MM.1S (cell line): ENCODE measurements at regions not wholly inside any gene's neighbourhood (a gene's known extent, or its start where the extent isn't known, plus 50 kb on each side); places are given as distances from the start of the nearest gene placed in this dataset.
A peak's percentile ranks its signal among the peaks of the same experiment; 100 is the strongest.

Experiments used
- DNase-seq: peaks from one replicate; pipeline ENCODE4 v3.0.0-alpha.2; 2015
- H2AFZ ChIP-seq: fragments of 300-600 bp; sonication (generic); 2 replicates; pipeline ENCODE4 v1.6.0; 2016; ENCODE audit warnings: antibody characterized with exemption, low read length
- H3F3A ChIP-seq: fragments of 300-600 bp; sonication (generic); 2 replicates; pipeline ENCODE4 v1.6.1; 2016; ENCODE audit warnings: mild to moderate bottlenecking, antibody characterized with exemption, low read length, moderate library complexity, mixed read lengths; ENCODE audit not compliant: insufficient read depth
- H3K27ac ChIP-seq: fragments of 300-600 bp; sonication (generic); 2 replicates; pipeline ENCODE4 v1.5.1; 2016; ENCODE audit warnings: mild to moderate bottlenecking, low read length
- H3K27me3 ChIP-seq: fragments of 300-600 bp; sonication (generic); replicated peaks from 2 replicates; pipeline ENCODE4 v1.6.0; 2016; ENCODE audit warnings: low read length; ENCODE audit not compliant: insufficient read depth
- H3K36me3 ChIP-seq: fragments of 300-600 bp; sonication (generic); replicated peaks from 2 replicates; pipeline ENCODE4 v1.6.1; 2016; ENCODE audit warnings: mild to moderate bottlenecking, low read length, mixed read lengths; ENCODE audit not compliant: insufficient read depth
- H3K4me1 ChIP-seq: fragments of 300-600 bp; sonication (generic); 2 replicates; pipeline ENCODE4 v1.6.1; 2016; ENCODE audit warnings: low read length, mixed read lengths
- H3K4me2 ChIP-seq: fragments of 300-600 bp; sonication (generic); 2 replicates; pipeline ENCODE4 v1.6.0; 2016; ENCODE audit warnings: low read depth, low read length
- H3K4me3 ChIP-seq: fragments of 300-600 bp; sonication (generic); 2 replicates; pipeline ENCODE4 v1.5.1; 2016; ENCODE audit warnings: low read length, mixed read lengths
- H3K79me2 ChIP-seq: fragments of 300-600 bp; sonication (generic); 2 replicates; pipeline ENCODE4 v1.6.1; 2016; ENCODE audit warnings: mixed run types, low read length, mixed read lengths
- H3K9ac ChIP-seq: fragments of 300-600 bp; sonication (generic); 2 replicates; pipeline ENCODE4 v1.6.1; 2016; ENCODE audit warnings: low read length, mixed read lengths
- H3K9me2 ChIP-seq: fragments of 300-600 bp; sonication (generic); replicated peaks from 2 replicates; pipeline ENCODE4 v1.6.1; 2016; ENCODE audit warnings: mild to moderate bottlenecking, low read length, mixed read lengths; ENCODE audit not compliant: insufficient read depth
- H3K9me3 ChIP-seq: fragments of 300-600 bp; sonication (generic); replicated peaks from 2 replicates; pipeline ENCODE4 v1.6.1; 2016; ENCODE audit warnings: mild to moderate bottlenecking, low read length, mixed read lengths; ENCODE audit not compliant: insufficient read depth
- H4K20me1 ChIP-seq: fragments of 300-600 bp; sonication (generic); 2 replicates; pipeline ENCODE4 v1.6.1; 2016; ENCODE audit warnings: mild to moderate bottlenecking, low read length, moderate library complexity, mixed read lengths; ENCODE audit not compliant: insufficient read depth
- EZH2 ChIP-seq: fragments of 300-600 bp; sonication (generic); optimal IDR thresholded peaks from 2 replicates; pipeline ENCODE3; 2017; ENCODE audit warnings: low read depth, mild to moderate bottlenecking, antibody characterized with exemption, low read length, mixed read lengths
- EZH2phosphoT487 ChIP-seq: fragments of 300-600 bp; sonication (generic); IDR thresholded peaks from 2 replicates; pipeline ENCODE4 v1.6.1; 2018; ENCODE audit warnings: antibody characterized with exemption, low read length
- TF ChIP-seq, protein P1 (sequence below): fragments of 300-600 bp; sonication (generic); IDR thresholded peaks from 2 replicates; pipeline ENCODE4 v1.5.1; 2016; ENCODE audit warnings: antibody characterized with exemption, low read length, mixed read lengths

DNA sequence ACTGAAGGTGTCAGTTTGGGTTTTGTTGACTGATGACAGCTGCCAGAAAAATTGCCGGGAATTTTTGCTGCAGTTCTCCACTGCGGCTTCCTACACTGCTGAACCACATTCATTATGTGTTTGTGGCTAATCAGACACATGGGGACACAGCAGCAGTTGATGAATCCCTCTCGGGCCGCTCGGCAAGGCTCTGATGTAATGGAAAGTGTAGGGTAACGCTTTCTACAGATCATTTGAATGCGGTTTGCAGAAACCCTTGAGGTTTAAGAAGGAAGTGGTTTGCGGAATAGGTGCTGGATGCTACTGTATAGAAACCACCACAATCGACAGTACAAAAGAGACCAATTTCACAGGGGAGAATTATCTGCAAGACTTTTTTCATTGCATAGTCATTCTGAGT lies 138.7 kb upstream of the SASH1 start:
- H3K9me3 ChIP-seq, result no peaks in the 10 kb centered on the region
- peaks cover 81% of the 10 kb centered on the region for H3K27me3 ChIP-seq
- no peak overlapping the region for H2AFZ ChIP-seq
- 0 out of 2 replicates have a peak, but pooled peaks cover 3% of the 10 kb centered on the region for H3K4me1 ChIP-seq
- H3K4me2 ChIP-seq, result no peak overlapping the region
- H3K36me3 ChIP-seq, result no peaks in the 10 kb centered on the region
- no peak overlapping the region for H3K27ac ChIP-seq
- peak; percentile 86 for DNase-seq
- no peaks in the 10 kb centered on the region for H3K9me2 ChIP-seq
- H3F3A ChIP-seq, result no peaks in the 10 kb centered on the region
- H4K20me1 ChIP-seq, result no peaks in the 10 kb centered on the region
- H3K79me2 ChIP-seq, result no peaks in the 10 kb centered on the region
- TF ChIP-seq, protein P1, sequence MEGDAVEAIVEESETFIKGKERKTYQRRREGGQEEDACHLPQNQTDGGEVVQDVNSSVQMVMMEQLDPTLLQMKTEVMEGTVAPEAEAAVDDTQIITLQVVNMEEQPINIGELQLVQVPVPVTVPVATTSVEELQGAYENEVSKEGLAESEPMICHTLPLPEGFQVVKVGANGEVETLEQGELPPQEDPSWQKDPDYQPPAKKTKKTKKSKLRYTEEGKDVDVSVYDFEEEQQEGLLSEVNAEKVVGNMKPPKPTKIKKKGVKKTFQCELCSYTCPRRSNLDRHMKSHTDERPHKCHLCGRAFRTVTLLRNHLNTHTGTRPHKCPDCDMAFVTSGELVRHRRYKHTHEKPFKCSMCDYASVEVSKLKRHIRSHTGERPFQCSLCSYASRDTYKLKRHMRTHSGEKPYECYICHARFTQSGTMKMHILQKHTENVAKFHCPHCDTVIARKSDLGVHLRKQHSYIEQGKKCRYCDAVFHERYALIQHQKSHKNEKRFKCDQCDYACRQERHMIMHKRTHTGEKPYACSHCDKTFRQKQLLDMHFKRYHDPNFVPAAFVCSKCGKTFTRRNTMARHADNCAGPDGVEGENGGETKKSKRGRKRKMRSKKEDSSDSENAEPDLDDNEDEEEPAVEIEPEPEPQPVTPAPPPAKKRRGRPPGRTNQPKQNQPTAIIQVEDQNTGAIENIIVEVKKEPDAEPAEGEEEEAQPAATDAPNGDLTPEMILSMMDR, result no peak
- TF ChIP-seq EZH2phosphoT487 (no peak), EZH2 (no peak)
- no peak overlapping the region for H3K9ac ChIP-seq
- H3K4me3 ChIP-seq, result no peak overlapping the region

DNA sequence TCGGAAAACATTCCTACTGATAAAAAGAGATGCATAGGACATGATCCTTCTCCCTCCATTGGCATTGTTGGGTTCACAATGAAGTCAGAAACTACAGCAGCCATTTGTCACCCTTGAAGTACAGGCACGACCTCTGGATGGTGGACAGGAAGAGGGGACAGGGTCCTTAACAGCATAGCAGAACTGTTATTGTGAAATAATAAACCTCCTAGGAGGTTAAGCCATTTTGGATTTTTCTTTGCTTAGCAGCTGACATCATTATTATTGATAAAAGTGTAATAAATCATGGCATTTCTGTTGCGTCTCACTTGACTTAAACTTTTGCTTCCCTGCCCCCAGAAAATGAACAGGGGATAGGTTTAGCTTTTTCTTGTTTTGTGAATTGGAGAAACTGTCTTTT lies 134.3 kb upstream of the SASH1 start:
- Histone ChIP-seq H3K9me2 (no peaks in the 10 kb centered on the region), H3K4me3 (no peak overlapping the region), H4K20me1 (no peaks in the 10 kb centered on the region), H3F3A (no peaks in the 10 kb centered on the region), H3K4me1 (0 out of 2 replicates have a peak, but pooled peaks cover 3% of the 10 kb centered on the region), H3K27ac (no peak overlapping the region), H3K4me2 (no peak overlapping the region), H3K36me3 (no peaks in the 10 kb centered on the region), H3K9me3 (no peaks in the 10 kb centered on the region), H3K79me2 (no peaks in the 10 kb centered on the region), H2AFZ (no peak overlapping the region), H3K9ac (no peak overlapping the region), H3K27me3 (peaks cover 66% of the 10 kb centered on the region)
- no peak for TF ChIP-seq EZH2phosphoT487
- no peak for TF ChIP-seq EZH2
- TF ChIP-seq, protein P1, result no peak
- DNase-seq, result no peak

DNA sequence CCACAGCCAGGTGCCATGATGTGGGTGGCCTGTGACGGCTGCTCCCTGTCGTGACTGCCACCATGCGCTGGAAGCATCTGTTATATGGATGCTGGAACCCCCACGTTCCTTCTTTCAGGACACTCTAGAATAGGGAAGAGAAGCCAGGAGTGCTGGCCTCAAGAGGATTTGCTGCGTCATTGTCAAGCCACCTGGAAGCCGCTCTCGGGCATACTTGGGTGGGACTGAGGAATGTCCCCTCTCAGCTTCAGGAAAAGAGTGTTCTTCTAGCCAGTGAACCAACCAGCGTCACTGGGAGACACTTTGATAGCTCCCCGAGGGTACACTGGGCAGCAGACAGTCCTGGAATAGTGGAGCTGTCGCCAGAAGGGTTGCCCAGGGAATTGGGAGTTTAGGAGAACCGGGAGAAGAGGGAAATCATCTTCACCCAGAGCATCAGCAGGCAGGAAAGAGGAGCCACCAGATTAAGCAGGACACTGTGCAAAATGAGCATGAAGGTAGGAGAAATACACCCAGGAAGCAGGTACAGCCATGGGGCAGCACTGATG lies 130.8 kb upstream of the SASH1 start:
- Histone ChIP-seq H3K27me3 (peaks cover 49% of the 10 kb centered on the region), H3K79me2 (no peaks in the 10 kb centered on the region), H2AFZ (no peak overlapping the region), H3K9me3 (no peaks in the 10 kb centered on the region), H3K27ac (no peak overlapping the region), H3K9me2 (no peaks in the 10 kb centered on the region), H3K4me3 (no peak overlapping the region), H3K9ac (no peak overlapping the region), H3K4me2 (no peak overlapping the region), H4K20me1 (no peaks in the 10 kb centered on the region), H3K4me1 (no peaks in the 10 kb centered on the region), H3K36me3 (no peaks in the 10 kb centered on the region), H3F3A (no peaks in the 10 kb centered on the region)
- no peak for DNase-seq
- TF ChIP-seq, protein P1, result no peak
- TF ChIP-seq EZH2phosphoT487, result no peak
- TF ChIP-seq EZH2, result no peak
